WERI-Rb-1 (cell line): ENCODE measurements at regions not wholly inside any gene's neighbourhood (a gene's known extent, or its start where the extent isn't known, plus 50 kb on each side); places are given as distances from the start of the nearest gene placed in this dataset.
"Not testable (repeated sequence)": the region's sequence is repeated elsewhere in the genome, so short reads cannot be mapped to it uniquely, and the experiment has no call there.

Experiments
- DNase-seq: peaks from one replicate; pipeline ENCODE4 v3.0.0-alpha.2; 2020
- H3K27ac ChIP-seq: fragments of 250-450 bp; sonication (Bioruptor Pico); 2 replicates; pipeline ENCODE4 v1.5.1; 2020; ENCODE audit warnings: mild to moderate bottlenecking, moderate library complexity
- H3K27me3 ChIP-seq: fragments of 250-450 bp; sonication (Bioruptor Pico); 2 replicates; pipeline ENCODE4 v1.5.1; 2021; ENCODE audit warnings: mild to moderate bottlenecking, low read depth, moderate library complexity; ENCODE audit not compliant: insufficient read depth, severe bottlenecking
- H3K36me3 ChIP-seq: fragments of 250-450 bp; sonication (Bioruptor Pico); 2 replicates; pipeline ENCODE4 v1.5.1; 2020; ENCODE audit warnings: mild to moderate bottlenecking, moderate library complexity
- H3K4me3 ChIP-seq: 2 replicates; pipeline ENCODE4 v1.5.1; 2011; ENCODE audit warnings: low read depth, mild to moderate bottlenecking, control low read depth, low read length
- H3K9me3 ChIP-seq: fragments of 250-450 bp; sonication (Bioruptor Pico); 2 replicates; pipeline ENCODE4 v1.5.1; 2021; ENCODE audit warnings: mild to moderate bottlenecking, moderate library complexity; ENCODE audit not compliant: severe bottlenecking
- TF ChIP-seq, protein P1 (sequence below): IDR thresholded peaks from 2 replicates; pipeline ENCODE4 v1.5.1; 2011; ENCODE audit warnings: low read depth, mild to moderate bottlenecking, control low read depth, inconsistent platforms, low read length

DNA sequence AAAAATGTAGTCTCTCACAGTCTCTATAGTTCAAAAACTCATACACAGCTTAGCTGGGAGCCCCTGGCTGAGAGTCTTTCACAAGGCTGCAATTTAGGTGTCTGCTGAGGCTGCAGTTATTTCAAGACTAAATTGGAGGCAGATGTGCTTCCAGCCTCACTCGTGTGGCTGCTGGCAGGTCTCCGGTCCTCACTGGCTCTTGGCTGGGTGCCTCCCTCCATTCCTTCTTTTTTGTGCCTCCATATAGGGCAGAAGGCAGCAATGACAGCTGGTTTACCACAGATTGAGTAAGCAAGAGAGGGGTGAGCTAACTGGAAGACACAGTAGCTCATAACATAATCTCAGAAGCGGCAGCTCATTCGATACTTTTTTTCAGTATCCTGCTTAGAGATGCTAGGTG, 2167.7 kb upstream of the WWC1 start:
- Histone ChIP-seq H3K36me3 (no peaks in the 10 kb centered on the region), H3K27me3 (no peaks in the 10 kb centered on the region), H3K27ac (no peak overlapping the region), H3K4me3 (no peak overlapping the region), H3K9me3 (no peaks in the 10 kb centered on the region)
- DNase-seq: no peak
- TF ChIP-seq, protein P1, sequence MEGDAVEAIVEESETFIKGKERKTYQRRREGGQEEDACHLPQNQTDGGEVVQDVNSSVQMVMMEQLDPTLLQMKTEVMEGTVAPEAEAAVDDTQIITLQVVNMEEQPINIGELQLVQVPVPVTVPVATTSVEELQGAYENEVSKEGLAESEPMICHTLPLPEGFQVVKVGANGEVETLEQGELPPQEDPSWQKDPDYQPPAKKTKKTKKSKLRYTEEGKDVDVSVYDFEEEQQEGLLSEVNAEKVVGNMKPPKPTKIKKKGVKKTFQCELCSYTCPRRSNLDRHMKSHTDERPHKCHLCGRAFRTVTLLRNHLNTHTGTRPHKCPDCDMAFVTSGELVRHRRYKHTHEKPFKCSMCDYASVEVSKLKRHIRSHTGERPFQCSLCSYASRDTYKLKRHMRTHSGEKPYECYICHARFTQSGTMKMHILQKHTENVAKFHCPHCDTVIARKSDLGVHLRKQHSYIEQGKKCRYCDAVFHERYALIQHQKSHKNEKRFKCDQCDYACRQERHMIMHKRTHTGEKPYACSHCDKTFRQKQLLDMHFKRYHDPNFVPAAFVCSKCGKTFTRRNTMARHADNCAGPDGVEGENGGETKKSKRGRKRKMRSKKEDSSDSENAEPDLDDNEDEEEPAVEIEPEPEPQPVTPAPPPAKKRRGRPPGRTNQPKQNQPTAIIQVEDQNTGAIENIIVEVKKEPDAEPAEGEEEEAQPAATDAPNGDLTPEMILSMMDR: no peak

DNA sequence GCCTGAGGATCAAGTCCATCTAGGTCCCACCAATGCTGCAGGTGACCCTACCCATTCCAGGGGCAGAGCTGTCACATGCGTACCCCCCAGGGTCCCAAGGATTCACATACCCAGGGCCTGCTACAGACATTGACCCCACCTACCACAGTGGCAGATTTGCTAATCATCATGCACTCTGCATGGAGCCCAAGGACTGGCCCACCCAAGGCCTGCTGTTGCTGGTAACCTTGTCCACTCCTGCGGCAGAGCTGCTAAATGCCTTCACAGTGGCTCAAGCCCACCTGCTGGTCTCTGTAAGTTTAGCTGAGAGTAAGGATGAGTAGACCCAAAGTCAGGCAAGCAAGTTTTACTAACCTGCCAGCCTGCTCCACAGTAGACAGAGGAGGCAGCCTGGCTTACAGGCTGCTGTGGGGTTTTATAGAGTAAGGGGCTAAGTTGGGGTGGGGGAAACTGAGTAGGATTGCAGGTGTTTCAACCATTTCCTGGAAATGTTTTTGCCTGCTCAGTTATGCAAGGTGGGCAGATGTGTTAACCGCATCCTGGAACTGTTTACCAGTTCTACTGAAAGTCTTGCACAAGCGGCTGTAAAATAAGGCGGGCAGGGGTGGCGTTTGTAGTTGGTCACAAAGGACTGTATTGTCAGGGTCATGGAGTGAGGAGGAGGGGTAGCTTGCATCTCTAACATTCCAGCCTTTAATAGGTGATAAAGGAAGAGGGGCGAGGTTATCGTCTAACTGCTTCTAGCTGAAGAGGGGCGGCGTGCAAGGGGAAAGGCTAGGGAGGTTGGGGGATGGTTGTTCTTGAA, 2163.5 kb upstream of the WWC1 start:
- Histone ChIP-seq H3K27me3 (no peaks in the 10 kb centered on the region), H3K9me3 (no peaks in the 10 kb centered on the region), H3K27ac (no peak overlapping the region)

DNA sequence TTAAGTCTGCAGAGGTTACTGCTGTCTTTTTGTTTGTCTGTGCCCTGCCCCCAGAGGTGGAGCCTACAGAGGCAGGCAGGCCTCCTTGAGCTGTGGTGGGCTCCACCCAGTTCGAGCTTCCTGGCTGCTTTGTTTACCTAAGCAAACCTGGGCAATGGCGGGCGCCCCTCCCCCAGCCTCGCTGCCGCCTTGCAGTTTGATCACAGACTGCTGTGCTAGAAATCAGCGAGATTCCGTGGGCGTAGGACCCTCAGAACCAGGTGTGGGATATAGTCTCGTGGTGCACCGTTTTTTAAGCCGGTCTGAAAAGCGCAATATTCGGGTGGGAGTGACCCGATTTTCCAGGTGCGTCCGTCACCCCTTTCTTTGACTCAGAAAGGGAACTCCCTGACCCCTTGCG, 2146.3 kb upstream of the WWC1 start:
- H3K27ac ChIP-seq, H3K4me3 ChIP-seq, H3K36me3 ChIP-seq, H3K9me3 ChIP-seq, DNase-seq, H3K27me3 ChIP-seq: not testable (repeated sequence)

More for the DNA sequence above, 2163.5 kb upstream of the WWC1 start:
- Histone ChIP-seq H3K4me3 (no peak overlapping the region), H3K36me3 (no peaks in the 10 kb centered on the region)
- TF ChIP-seq, protein P1: no peak
- no peak for DNase-seq

DNA sequence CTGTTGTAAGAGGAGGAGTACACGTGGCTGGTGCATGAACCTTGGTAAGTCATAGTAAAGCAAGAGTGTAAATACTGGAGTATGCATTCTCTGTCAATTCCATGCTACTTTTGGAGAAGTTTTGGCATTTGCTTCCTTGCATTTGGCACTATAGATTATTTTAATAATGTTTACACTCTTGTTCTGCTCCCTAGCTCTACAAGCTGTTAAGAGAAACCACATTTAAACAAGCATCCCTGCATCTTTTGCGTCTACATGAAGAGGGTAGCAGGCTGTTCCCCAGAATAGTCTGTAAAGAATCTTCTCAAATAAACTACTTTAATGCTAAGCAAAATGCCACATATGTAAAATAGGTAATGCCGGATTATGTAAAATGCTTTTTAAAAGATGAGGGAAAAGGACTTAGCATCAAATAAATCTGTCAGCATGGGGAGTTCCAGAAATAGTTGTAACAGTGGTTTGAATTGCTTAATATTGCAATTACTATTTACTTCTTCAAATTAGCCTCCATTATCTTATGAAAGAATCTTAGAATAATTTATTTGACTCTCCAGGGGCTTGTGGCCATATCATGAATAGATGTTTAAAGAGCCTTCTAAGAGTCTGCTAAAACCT, 2127.3 kb upstream of the WWC1 start:
- H3K4me3 ChIP-seq: no peak overlapping the region
- no peaks in the 10 kb centered on the region for H3K36me3 ChIP-seq
- no peak for DNase-seq
- TF ChIP-seq, protein P1: no peak
- H3K9me3 ChIP-seq: no peaks in the 10 kb centered on the region
- H3K27ac ChIP-seq: no peak overlapping the region
- H3K27me3 ChIP-seq: no peaks in the 10 kb centered on the region

DNA sequence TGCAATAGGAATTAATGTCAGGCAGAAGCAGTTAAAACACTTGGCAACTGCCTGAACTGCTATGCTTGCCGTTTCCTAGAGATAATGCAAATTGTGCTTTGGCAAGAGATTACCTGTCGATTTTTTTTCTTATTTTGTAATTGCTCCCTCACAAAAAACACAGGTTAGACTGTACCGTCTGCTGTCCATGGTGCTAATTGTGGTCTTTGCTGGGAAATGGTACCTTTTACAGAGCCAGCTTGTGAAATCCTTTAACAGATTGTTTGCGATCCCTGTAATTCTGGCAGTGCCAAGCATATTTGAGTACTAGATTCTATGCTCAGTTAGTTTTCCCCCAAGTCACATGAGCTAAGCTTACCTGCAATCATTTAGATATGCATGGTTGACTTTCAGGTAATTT, 2125.8 kb upstream of the WWC1 start:
- Histone ChIP-seq H3K27ac (no peak overlapping the region), H3K4me3 (no peak overlapping the region), H3K9me3 (no peaks in the 10 kb centered on the region), H3K27me3 (no peaks in the 10 kb centered on the region), H3K36me3 (no peaks in the 10 kb centered on the region)
- DNase-seq: no peak
- TF ChIP-seq, protein P1: no peak

DNA sequence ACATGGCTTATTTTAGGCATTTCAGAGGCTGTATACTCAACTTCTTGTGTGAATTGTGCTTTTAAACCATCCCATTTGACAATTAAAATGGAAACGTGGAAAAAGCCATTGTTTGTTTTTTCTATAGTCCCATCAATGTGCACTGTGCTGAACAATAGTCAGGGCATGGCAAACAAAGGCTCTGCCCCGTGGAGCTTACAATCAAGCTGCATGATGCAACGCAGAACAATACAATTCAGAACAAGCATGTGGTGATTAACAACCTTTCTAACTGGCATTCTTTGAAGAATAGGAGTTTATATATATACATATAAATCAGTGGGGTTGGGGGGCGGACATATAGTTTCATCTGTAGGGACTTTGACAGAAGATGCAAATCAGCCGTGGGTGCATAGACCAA, 2125.4 kb upstream of the WWC1 start:
- no peaks in the 10 kb centered on the region for H3K27me3 ChIP-seq
- no peak overlapping the region for H3K4me3 ChIP-seq
- no peak for DNase-seq
- TF ChIP-seq, protein P1: no peak
- H3K36me3 ChIP-seq: no peaks in the 10 kb centered on the region
- no peak overlapping the region for H3K27ac ChIP-seq
- H3K9me3 ChIP-seq: no peaks in the 10 kb centered on the region
